IPS DF 6.9 (cell line): ENCODE measurements at regions not wholly inside any gene's neighbourhood (a gene's known extent, or its start where the extent isn't known, plus 50 kb on each side); places are given as distances from the start of the nearest gene placed in this dataset.
"Not testable (repeated sequence)": the region's sequence is repeated elsewhere in the genome, so short reads cannot be mapped to it uniquely, and the experiment has no call there.

ENCODE experiments used
- DNase-seq: peaks from one replicate; pipeline ENCODE4 v3.0.0-alpha.2; 2013; ENCODE audit warnings: low read depth, low spot score
- H3K27ac ChIP-seq: one replicate; pipeline ENCODE4 v1.5.1; 2013; ENCODE audit warnings: low read length, control low read depth
- H3K27me3 ChIP-seq: 2 replicates; pipeline ENCODE4 v1.6.1; 2013; ENCODE audit warnings: mild to moderate bottlenecking, low read length; ENCODE audit not compliant: control insufficient read depth, insufficient read depth
- H3K36me3 ChIP-seq: 2 replicates; pipeline ENCODE4 v1.6.1; 2013; ENCODE audit warnings: low read length; ENCODE audit not compliant: control insufficient read depth, insufficient read depth
- H3K4me1 ChIP-seq: 2 replicates; pipeline ENCODE4 v1.6.1; 2013; ENCODE audit warnings: low read length; ENCODE audit not compliant: control insufficient read depth, insufficient read depth
- H3K4me3 ChIP-seq: 2 replicates; pipeline ENCODE4 v1.5.1; 2013; ENCODE audit warnings: mild to moderate bottlenecking, low read length
- H3K9me3 ChIP-seq: 2 replicates; pipeline ENCODE4 v1.6.1; 2013; ENCODE audit warnings: low read length, inconsistent platforms; ENCODE audit not compliant: control insufficient read depth, insufficient read depth
- WGBS: extraction: QIAGEN DNeasy Blood & Tissue Kit; methylation state at CpG from one replicate; pipeline ENCODE4 v1.1.7; 2013; ENCODE audit warnings: mixed read lengths, missing lambda C conversion rate; ENCODE audit not compliant: insufficient read length, insufficient coverage; 5-methylcytosine and 5-hydroxymethylcytosine counted together

- Histone ChIP-seq H3K36me3 (no peaks in the 10 kb centered on the region), H3K9me3 (no peaks in the 10 kb centered on the region), H3K4me1 (no peaks in the 10 kb centered on the region; the same call in 1 of the 2 replicates), H3K4me3 (no peak overlapping the region), H3K27ac (no peak overlapping the region), H3K27me3 (no peaks in the 10 kb centered on the region)
- DNase-seq = no peak
- no CpG with 5 or more reads among the region's 4 CpGs for WGBS
Observed at GRCh38 chr4:72887152-72887551, 182.4 kb downstream of the COX18 start.

GRCh38 chr4:72886602-72887001 is 182.9 kb downstream of the COX18 start:
- H3K36me3 ChIP-seq = no peaks in the 10 kb centered on the region
- no peaks in the 10 kb centered on the region for H3K9me3 ChIP-seq
- H3K27ac ChIP-seq = no peak overlapping the region
- no peaks in the 10 kb centered on the region for H3K27me3 ChIP-seq
- no peak overlapping the region for H3K4me3 ChIP-seq
- no CpG with 5 or more reads among the region's 1 CpG for WGBS
- H3K4me1 ChIP-seq = no peaks in the 10 kb centered on the region; the same call in 1 of the 2 replicates
- no peak for DNase-seq

- H3K4me1 ChIP-seq, H3K36me3 ChIP-seq, DNase-seq, H3K27me3 ChIP-seq, H3K27ac ChIP-seq, H3K4me3 ChIP-seq, H3K9me3 ChIP-seq: not testable (repeated sequence)
- WGBS = no CpG with 5 or more reads among the region's 7 CpGs
Observed at GRCh38 chr4:72884225-72884624, 185.3 kb downstream of the COX18 start.

GRCh38 chr4:72876946-72877345 is 192.6 kb downstream of the COX18 start:
- Histone ChIP-seq H3K36me3 (no peaks in the 10 kb centered on the region), H3K4me1 (no peaks in the 10 kb centered on the region), H3K27me3 (no peaks in the 10 kb centered on the region), H3K9me3 (no peaks in the 10 kb centered on the region), H3K27ac (no peak overlapping the region), H3K4me3 (no peak overlapping the region)
- no CpG with 5 or more reads among the region's 17 CpGs for WGBS
- no peak for DNase-seq

- Histone ChIP-seq H3K27me3 (no peaks in the 10 kb centered on the region), H3K9me3 (no peaks in the 10 kb centered on the region), H3K27ac (no peak overlapping the region), H3K4me3 (no peak overlapping the region), H3K36me3 (no peaks in the 10 kb centered on the region), H3K4me1 (no peaks in the 10 kb centered on the region)
- DNase-seq = no peak
- WGBS = no CpG with 5 or more reads among the region's 5 CpGs
Observed at GRCh38 chr4:72875545-72875944, 194.0 kb downstream of the COX18 start.

- no CpG with 5 or more reads among the region's 1 CpG for WGBS
- H3K4me1 ChIP-seq = no peaks in the 10 kb centered on the region
- H3K4me3 ChIP-seq = no peak overlapping the region
Observed at GRCh38 chr4:72875138-72875537, 194.4 kb downstream of the COX18 start.

GRCh38 chr4:72864898-72865297 is 204.6 kb downstream of the COX18 start:
- no peaks in the 10 kb centered on the region for H3K36me3 ChIP-seq
- no peak overlapping the region for H3K4me3 ChIP-seq
- H3K9me3 ChIP-seq = no peaks in the 10 kb centered on the region
- no peak for DNase-seq
- no peaks in the 10 kb centered on the region for H3K4me1 ChIP-seq
- H3K27ac ChIP-seq = no peak overlapping the region
- H3K27me3 ChIP-seq = no peaks in the 10 kb centered on the region

More at GRCh38 chr4:72875138-72875537, 194.4 kb downstream of the COX18 start:
- Histone ChIP-seq H3K36me3 (no peaks in the 10 kb centered on the region), H3K9me3 (no peaks in the 10 kb centered on the region), H3K27me3 (no peaks in the 10 kb centered on the region), H3K27ac (no peak overlapping the region)
- DNase-seq = no peak

- H3K36me3 ChIP-seq = not testable (repeated sequence)
Observed at GRCh38 chr4:72864277-72864676, 205.2 kb downstream of the COX18 start.

GRCh38 chr4:72860766-72861165 is 208.8 kb downstream of the COX18 start:
- H3K27me3 ChIP-seq = no peaks in the 10 kb centered on the region
- no peak overlapping the region for H3K4me3 ChIP-seq
- no peaks in the 10 kb centered on the region for H3K4me1 ChIP-seq
- DNase-seq = no peak
- H3K36me3 ChIP-seq = no peaks in the 10 kb centered on the region
- H3K27ac ChIP-seq = no peak overlapping the region
- H3K9me3 ChIP-seq = no peaks in the 10 kb centered on the region

More at GRCh38 chr4:72864277-72864676, 205.2 kb downstream of the COX18 start:
- not testable (repeated sequence) for H3K27me3 ChIP-seq, H3K4me1 ChIP-seq, H3K27ac ChIP-seq, DNase-seq, H3K4me3 ChIP-seq, H3K9me3 ChIP-seq
- no CpG with 5 or more reads among the region's 1 CpG for WGBS

GRCh38 chr4:72858328-72858727 is 211.2 kb downstream of the COX18 start:
- no peaks in the 10 kb centered on the region for H3K4me1 ChIP-seq
- WGBS = no CpG with 5 or more reads among the region's 4 CpGs
- H3K27me3 ChIP-seq = no peaks in the 10 kb centered on the region
- H3K9me3 ChIP-seq = no peaks in the 10 kb centered on the region
- no peaks in the 10 kb centered on the region for H3K36me3 ChIP-seq
- H3K4me3 ChIP-seq = no peak overlapping the region
- H3K27ac ChIP-seq = no peak overlapping the region
- no peak for DNase-seq

GRCh38 chr4:72857787-72858186 is 211.7 kb downstream of the COX18 start:
- WGBS = no CpG with 5 or more reads among the region's 2 CpGs
- H3K27ac ChIP-seq = no peak overlapping the region

More at GRCh38 chr4:72857787-72858186, 211.7 kb downstream of the COX18 start:
- Histone ChIP-seq H3K27me3 (no peaks in the 10 kb centered on the region), H3K9me3 (no peaks in the 10 kb centered on the region), H3K36me3 (no peaks in the 10 kb centered on the region), H3K4me3 (no peak overlapping the region), H3K4me1 (no peaks in the 10 kb centered on the region)
- no peak for DNase-seq
